Neural crest cell (in vitro differentiated cells): ENCODE measurements at regions not wholly inside any gene's neighbourhood (a gene's known extent, or its start where the extent isn't known, plus 50 kb on each side); places are given as distances from the start of the nearest gene placed in this dataset.
"Not testable (repeated sequence)": the region's sequence is repeated elsewhere in the genome, so short reads cannot be mapped to it uniquely, and the experiment has no call there.

Experiments
- DNase-seq: peaks from one replicate; pipeline ENCODE4 v3.0.0; 2021; ENCODE audit warnings: low read depth, mixed read lengths, low spot score
- H3K27ac Mint-ChIP-seq: one replicate; pipeline ENCODE4 v1.8.0; 2021; ENCODE audit warnings: mild to moderate bottlenecking, mixed read lengths; ENCODE audit not compliant: unreplicated experiment
- H3K27me3 Mint-ChIP-seq: 2 replicates; pipeline ENCODE4 v1.8.0; 2021; ENCODE audit warnings: low read depth, mild to moderate bottlenecking, mixed read lengths
- H3K36me3 Mint-ChIP-seq: 2 replicates; pipeline ENCODE4 v1.8.0; 2021; ENCODE audit warnings: low read depth, mild to moderate bottlenecking, mixed read lengths
- H3K4me1 Mint-ChIP-seq: 2 replicates; pipeline ENCODE4 v1.8.0; 2021; ENCODE audit warnings: mixed read lengths
- H3K4me3 Mint-ChIP-seq: one replicate; pipeline ENCODE4 v1.8.0; 2021; ENCODE audit warnings: mild to moderate bottlenecking, mixed read lengths
- H3K9me3 Mint-ChIP-seq: 2 replicates; pipeline ENCODE4 v1.8.0; 2021; ENCODE audit warnings: mixed read lengths
- TF ChIP-seq, protein P1 (sequence below): fragments of 200-600 bp; sonication (generic); conservative IDR thresholded peaks from 2 replicates; pipeline ENCODE4 v1.5.0; 2021; ENCODE audit warnings: antibody characterized with exemption, mild to moderate bottlenecking

DNA sequence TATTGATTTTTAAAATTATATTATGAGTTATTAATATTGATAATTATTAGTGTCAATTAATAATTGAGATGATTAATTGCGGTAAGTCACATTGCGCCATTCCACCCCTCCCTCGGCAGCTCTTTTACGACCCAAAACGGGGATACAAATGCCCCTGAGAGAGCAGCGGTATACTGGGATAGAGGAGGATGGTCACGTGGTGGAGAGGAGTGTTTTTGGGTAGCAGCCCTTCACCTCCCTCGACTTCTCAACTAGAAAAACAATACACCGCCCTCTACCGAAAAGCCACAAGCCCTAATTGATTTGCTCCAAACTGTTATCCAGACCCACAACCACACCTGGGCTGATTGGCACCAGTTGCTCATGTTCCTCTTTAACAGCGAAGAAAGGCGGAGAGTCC is 71.0 kb downstream of the DAPL1 start:
- peaks cover 28% of the 10 kb centered on the region for H3K4me1 Mint-ChIP-seq
- H3K9me3 Mint-ChIP-seq, DNase-seq: not testable (repeated sequence)

DNA sequence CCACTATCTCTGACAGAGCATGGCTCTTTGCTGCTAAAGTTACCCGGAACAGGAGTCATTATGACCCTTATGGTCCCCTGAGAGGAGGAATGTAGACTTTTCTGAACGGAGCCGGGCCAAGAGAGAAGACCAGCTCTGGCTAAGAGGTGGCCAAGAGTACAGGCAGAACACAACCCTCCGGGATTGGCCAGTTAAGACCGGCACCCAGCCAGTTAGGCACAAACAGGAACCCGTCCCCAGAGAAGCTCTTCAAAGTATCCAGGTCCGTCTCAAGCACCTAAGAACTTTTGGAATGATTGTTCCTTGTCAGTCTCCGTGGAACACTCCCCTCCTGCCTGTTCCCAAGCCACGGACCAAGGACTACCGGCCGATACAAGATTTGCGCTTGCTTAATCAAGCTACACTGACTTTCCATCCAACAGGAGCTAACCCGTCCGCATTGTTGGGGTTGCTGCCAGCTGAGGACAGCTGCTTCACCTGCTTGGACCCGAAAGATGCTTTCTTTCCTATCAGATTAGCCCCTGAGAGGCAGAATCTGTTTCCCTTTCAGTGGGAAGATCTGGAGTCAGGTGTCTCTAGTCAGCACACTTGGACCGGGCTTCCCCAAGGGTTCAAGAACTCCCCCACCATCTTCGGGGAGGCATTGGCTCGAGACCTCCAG is 72.5 kb downstream of the DAPL1 start:
- H3K9me3 Mint-ChIP-seq, H3K36me3 Mint-ChIP-seq, H3K27me3 Mint-ChIP-seq, H3K4me3 Mint-ChIP-seq, DNase-seq: not testable (repeated sequence)
- H3K4me1 Mint-ChIP-seq, result peaks cover 28% of the 10 kb centered on the region
- peak overlapping the region; percentile 84 for H3K27ac Mint-ChIP-seq

More for the DNA sequence above, 71.0 kb downstream of the DAPL1 start:
- H3K4me3 Mint-ChIP-seq, H3K27me3 Mint-ChIP-seq, H3K27ac Mint-ChIP-seq, H3K36me3 Mint-ChIP-seq: not testable (repeated sequence)

DNA sequence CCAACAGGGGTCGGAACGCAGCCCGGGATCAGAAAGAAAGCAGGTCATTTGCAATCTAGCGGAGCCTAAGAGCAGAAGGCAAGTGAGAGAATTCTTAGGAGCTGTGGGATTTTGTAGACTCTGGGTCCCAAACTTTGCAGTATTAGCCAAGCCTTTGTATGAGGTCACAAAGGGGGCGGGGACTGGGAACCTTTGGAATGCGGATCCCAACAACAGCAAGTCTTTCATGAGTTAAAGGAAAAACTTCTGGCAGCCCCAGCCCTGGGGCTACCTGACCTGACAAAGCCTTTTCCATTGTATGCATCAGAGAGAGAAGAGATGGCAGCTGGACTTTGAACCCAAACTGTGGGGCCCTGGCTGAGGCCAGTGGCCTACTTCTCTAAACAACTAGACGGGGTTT is 73.3 kb downstream of the DAPL1 start:
- not testable (repeated sequence) for H3K4me3 Mint-ChIP-seq, H3K9me3 Mint-ChIP-seq, H3K36me3 Mint-ChIP-seq, H3K27me3 Mint-ChIP-seq, H3K27ac Mint-ChIP-seq
- peak; percentile 34 for DNase-seq
- H3K4me1 Mint-ChIP-seq, result peaks cover 28% of the 10 kb centered on the region

DNA sequence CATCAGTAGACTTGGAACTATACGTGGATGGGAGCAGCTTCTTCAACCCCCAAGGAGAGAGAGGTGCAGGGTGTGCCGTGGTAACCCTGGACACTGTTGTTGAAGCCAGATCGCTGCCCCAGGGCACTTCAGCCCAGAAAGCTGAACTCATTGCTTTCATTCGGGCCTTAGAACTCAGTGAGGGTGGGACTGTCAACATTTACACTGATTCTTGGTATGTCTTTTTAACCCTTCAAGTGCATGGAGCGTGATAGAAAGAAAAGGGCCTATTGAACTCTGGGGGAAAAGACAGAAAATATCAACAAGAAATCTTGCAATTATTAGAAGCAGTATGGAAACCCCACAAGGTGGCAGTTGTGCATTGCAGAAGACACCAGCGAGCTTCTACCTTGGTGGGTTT is 74.0 kb downstream of the DAPL1 start:
- not testable (repeated sequence) for DNase-seq, H3K36me3 Mint-ChIP-seq, H3K27me3 Mint-ChIP-seq, H3K9me3 Mint-ChIP-seq
- Mint-ChIP-seq H3K4me1 (peaks cover 28% of the 10 kb centered on the region), H3K27ac (peak overlapping the region; percentile 81), H3K4me3 (peak overlapping the region; percentile 45)

DNA sequence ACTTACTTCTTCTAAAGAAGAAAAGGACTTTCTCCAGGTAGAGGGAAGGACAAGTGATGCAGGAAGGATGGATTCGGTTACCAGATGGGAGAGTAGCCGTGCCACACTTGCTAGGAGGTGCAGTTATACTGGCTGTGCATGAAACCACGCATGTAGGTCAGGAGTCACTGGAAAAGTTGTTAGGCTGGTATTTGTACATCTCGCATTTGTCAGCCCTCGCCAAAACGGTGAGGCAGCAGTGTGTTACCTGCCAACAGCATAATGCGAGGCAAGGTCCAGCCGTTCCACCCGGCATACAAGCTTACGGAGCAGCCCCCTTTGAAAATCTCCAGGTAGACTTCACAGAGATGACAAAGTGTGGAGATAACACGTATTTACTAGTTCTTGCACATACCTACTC is 74.5 kb downstream of the DAPL1 start:
- not testable (repeated sequence) for H3K27ac Mint-ChIP-seq, H3K27me3 Mint-ChIP-seq, DNase-seq, H3K36me3 Mint-ChIP-seq, H3K4me3 Mint-ChIP-seq, H3K9me3 Mint-ChIP-seq
- peaks cover 28% of the 10 kb centered on the region for H3K4me1 Mint-ChIP-seq

DNA sequence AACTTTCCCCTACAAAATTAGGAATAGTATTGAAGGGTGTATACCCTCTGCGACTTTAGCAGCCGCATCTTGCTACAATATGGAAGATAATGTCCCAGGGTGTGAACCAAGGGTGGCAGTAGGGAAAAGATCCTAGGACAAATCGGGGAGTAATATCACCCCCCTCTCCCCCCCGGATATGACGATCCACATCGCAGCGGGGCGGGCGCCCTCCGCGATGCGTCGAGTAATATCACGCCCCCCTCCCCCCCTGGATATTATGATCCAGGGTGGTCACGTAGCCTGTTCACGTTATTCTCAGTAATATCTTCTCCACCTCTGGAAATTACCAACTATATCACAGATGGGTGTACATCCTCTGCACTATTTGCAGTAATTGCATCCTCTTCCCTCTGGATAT is 82.9 kb downstream of the DAPL1 start:
- H3K9me3 Mint-ChIP-seq, result no peaks in the 10 kb centered on the region
- TF ChIP-seq, protein P1, sequence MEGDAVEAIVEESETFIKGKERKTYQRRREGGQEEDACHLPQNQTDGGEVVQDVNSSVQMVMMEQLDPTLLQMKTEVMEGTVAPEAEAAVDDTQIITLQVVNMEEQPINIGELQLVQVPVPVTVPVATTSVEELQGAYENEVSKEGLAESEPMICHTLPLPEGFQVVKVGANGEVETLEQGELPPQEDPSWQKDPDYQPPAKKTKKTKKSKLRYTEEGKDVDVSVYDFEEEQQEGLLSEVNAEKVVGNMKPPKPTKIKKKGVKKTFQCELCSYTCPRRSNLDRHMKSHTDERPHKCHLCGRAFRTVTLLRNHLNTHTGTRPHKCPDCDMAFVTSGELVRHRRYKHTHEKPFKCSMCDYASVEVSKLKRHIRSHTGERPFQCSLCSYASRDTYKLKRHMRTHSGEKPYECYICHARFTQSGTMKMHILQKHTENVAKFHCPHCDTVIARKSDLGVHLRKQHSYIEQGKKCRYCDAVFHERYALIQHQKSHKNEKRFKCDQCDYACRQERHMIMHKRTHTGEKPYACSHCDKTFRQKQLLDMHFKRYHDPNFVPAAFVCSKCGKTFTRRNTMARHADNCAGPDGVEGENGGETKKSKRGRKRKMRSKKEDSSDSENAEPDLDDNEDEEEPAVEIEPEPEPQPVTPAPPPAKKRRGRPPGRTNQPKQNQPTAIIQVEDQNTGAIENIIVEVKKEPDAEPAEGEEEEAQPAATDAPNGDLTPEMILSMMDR, result no peak
- no peak for DNase-seq
- no peak overlapping the region for H3K4me3 Mint-ChIP-seq
- peaks cover 6% of the 10 kb centered on the region for H3K4me1 Mint-ChIP-seq
- H3K36me3 Mint-ChIP-seq, result no peaks in the 10 kb centered on the region
- H3K27ac Mint-ChIP-seq, result no peak overlapping the region
- no peaks in the 10 kb centered on the region for H3K27me3 Mint-ChIP-seq

DNA sequence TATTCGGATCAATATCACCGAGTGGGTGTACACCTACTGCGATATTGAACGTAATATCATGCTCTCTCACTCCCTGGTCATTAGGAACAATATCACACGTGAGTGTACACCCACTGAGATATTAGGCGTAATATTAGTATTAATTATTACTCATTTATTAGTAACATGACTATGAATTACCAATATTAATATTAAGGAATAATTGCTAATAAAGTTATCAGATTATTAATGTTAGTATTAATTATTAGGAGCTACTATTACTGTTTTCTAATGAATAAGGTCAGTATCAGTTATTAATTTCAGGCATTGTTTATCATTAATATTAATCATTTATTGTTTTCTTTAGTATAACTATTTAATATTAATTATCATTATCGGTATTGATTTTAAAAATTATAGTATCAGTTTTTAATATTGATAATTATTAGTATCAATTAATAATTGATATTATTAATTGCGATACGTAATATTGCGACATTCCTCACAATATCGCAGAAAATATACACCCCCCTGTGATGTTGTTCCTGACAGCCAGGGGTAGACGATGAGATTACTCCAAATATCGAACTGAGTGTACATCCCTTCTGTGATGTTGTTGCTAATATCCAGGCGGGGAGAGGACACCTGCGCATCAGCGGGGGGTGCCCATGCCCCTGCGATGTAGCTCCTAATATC is 84.2 kb downstream of the DAPL1 start:
- Mint-ChIP-seq H3K36me3 (no peaks in the 10 kb centered on the region), H3K4me1 (peaks cover 10% of the 10 kb centered on the region)

DNA sequence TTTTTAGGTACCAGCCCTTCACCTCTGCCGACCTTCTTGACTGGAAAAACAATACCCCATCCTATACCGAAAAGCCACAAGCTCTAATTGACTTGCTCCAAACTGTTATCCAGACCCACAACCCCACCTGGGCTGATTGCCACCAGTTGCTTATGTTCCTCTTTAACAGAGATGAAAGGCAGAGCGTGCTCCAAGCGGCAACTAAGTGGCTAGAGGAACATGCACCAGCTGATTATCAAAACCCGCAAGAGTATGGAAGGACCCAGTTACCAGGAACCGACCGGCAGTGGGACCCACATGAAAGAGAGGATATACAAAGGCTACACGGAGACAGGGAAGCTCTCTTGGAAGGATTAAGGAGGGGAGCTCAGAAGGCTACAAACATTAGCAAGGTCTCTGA is 86.1 kb upstream of the TANC1 start:
- Mint-ChIP-seq H3K9me3 (no peaks in the 10 kb centered on the region), H3K4me3 (no peak overlapping the region), H3K36me3 (no peaks in the 10 kb centered on the region), H3K27me3 (no peaks in the 10 kb centered on the region), H3K27ac (no peak overlapping the region), H3K4me1 (peaks cover 21% of the 10 kb centered on the region)
- TF ChIP-seq, protein P1, result no peak
- no peak for DNase-seq

More for the DNA sequence above, 84.2 kb downstream of the DAPL1 start:
- no peaks in the 10 kb centered on the region for H3K9me3 Mint-ChIP-seq
- DNase-seq, result no peak
- H3K4me3 Mint-ChIP-seq, result no peak overlapping the region
- no peak overlapping the region for H3K27ac Mint-ChIP-seq
- H3K27me3 Mint-ChIP-seq, result no peaks in the 10 kb centered on the region
- TF ChIP-seq, protein P1, result no peak

DNA sequence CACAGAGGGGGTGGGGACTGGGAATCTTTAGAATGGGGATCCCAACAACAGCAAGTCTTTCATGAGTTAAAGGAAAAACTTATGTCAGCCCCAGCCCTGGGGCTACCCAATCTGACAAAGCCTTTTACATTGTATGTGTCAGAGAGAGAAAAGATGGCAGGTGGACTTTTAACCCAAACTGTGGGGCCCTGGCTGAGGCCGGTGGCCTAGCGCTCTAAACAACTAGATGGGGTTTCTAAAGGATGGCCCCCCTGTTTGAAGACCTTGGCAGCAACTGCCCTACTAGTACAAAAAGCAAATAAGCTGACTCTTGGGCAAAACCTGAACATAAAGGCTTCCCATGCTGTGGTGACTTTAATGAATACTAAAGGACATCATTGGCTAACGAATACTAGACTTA is 83.9 kb upstream of the TANC1 start:
- not testable (repeated sequence) for H3K27me3 Mint-ChIP-seq, H3K4me3 Mint-ChIP-seq, DNase-seq, H3K36me3 Mint-ChIP-seq, H3K27ac Mint-ChIP-seq, H3K9me3 Mint-ChIP-seq
- H3K4me1 Mint-ChIP-seq, result peaks cover 21% of the 10 kb centered on the region

DNA sequence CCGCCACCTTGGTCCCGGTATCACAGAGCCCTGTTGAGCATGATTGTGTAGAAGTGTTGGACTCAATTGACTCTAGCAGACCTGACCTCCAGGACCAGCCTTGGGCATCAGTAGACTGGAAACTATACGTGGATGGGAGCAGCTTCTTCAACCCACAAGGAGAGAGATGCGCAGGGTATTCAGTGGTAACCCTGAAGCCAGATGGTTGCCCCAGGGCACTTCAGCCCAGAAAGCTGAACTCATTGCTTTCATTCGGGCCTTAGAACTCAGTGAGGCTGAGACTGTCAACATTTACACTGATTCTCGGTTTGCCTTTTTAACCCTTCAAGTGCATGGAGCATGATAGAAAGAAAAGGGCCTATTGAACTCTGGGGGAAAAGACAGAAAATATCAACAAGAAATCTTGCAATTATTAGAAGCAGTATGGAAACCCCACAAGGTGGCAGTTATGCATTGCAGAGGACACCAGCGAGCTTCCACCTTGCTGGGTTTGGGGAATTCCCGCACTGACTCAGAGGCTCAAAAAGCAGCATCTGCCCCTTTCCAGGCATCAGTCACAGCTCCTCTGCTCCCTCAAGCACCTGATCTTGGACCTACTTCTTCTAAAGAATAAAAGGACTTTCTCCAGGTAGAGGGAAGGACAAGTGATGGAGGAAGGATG is 83.3 kb upstream of the TANC1 start:
- Mint-ChIP-seq H3K4me1 (peaks cover 21% of the 10 kb centered on the region), H3K27ac (peak overlapping the region; percentile 75)
- H3K4me3 Mint-ChIP-seq, H3K27me3 Mint-ChIP-seq, H3K9me3 Mint-ChIP-seq, H3K36me3 Mint-ChIP-seq, DNase-seq: not testable (repeated sequence)
